Activated CD8-positive, alpha-beta T cell treated with anti-CD3 and anti-CD28 coated beads for 36 hours (primary cell): ENCODE measurements at regions not wholly inside any gene's neighbourhood (a gene's known extent, or its start where the extent isn't known, plus 50 kb on each side); places are given as distances from the start of the nearest gene placed in this dataset.

Experiments used
- ATAC-seq: fragments of 200-7000 bp; cut with Tn5 transposase; one replicate; pipeline ENCODE4 v1.10.0; 2021; ENCODE audit warnings: mild to moderate bottlenecking, moderate library complexity
- CTCF ChIA-PET: fragments of 350-600 bp; sonication (Branson Sonifier 250); formaldehyde crosslinking; loops from one replicate; lab custom pipeline; 2021; ENCODE audit warnings: antibody characterized with exemption; lab: Charles Lee
- POLR2A ChIA-PET: fragments of 350-600 bp; sonication (Branson Sonifier 250); formaldehyde crosslinking; loops from one replicate; lab custom pipeline; 2021; ENCODE audit warnings: antibody characterized with exemption; lab: Charles Lee
- DNase-seq: peaks from one replicate; pipeline ENCODE4 v3.0.0-alpha.2; 2020
- H3K27ac Mint-ChIP-seq: one replicate; pipeline ENCODE4 v1.8.0; 2021; ENCODE audit warnings: mild to moderate bottlenecking, mixed read lengths
- H3K27me3 Mint-ChIP-seq: one replicate; pipeline ENCODE4 v1.8.0; 2021; ENCODE audit warnings: mixed read lengths
- H3K36me3 Mint-ChIP-seq: one replicate; pipeline ENCODE4 v1.8.0; 2021; ENCODE audit warnings: low read depth, mixed read lengths
- H3K4me1 Mint-ChIP-seq: one replicate; pipeline ENCODE4 v1.8.0; 2021; ENCODE audit warnings: low read depth, mixed read lengths
- H3K4me3 Mint-ChIP-seq: one replicate; pipeline ENCODE4 v1.8.0; 2021; ENCODE audit warnings: mild to moderate bottlenecking, moderate library complexity, mixed read lengths
- H3K9me3 Mint-ChIP-seq: one replicate; pipeline ENCODE4 v1.8.0; 2021; ENCODE audit warnings: mixed read lengths
- CTCF ChIP-seq: fragments of 200-600 bp; IDR thresholded peaks from one replicate; pipeline ENCODE4 v1.8.0; 2022; ENCODE audit warnings: antibody characterized with exemption, mild to moderate bottlenecking
- intact Hi-C: fragments of 100-400 bp; cut with micrococcal nuclease; formaldehyde crosslinking; loops from one replicate; pipeline ENCODE4 v1.10.0; 2022

- ChIA-PET CTCF (no interaction called here), POLR2A (no interaction called here)
- Mint-ChIP-seq H3K4me1 (no peaks in the 10 kb centered on the region), H3K9me3 (no peaks in the 10 kb centered on the region), H3K36me3 (no peaks in the 10 kb centered on the region), H3K27ac (no peak overlapping the region), H3K4me3 (no peak overlapping the region), H3K27me3 (no peaks in the 10 kb centered on the region)
- DNase-seq (no peak), ATAC-seq (no peak)
- intact Hi-C loops, result no loop called here
- no peak for TF ChIP-seq CTCF
These were observed 100.4 kb upstream of the SEMA6D start for GRCh38 chr15:47616876-47617275.

GRCh38 chr15:47618241-47618640 lies 99.1 kb upstream of the SEMA6D start:
- Mint-ChIP-seq H3K9me3 (no peaks in the 10 kb centered on the region), H3K4me1 (no peaks in the 10 kb centered on the region), H3K36me3 (no peaks in the 10 kb centered on the region), H3K4me3 (no peak overlapping the region), H3K27ac (no peak overlapping the region), H3K27me3 (no peaks in the 10 kb centered on the region)
- CTCF ChIA-PET, result no interaction called here
- TF ChIP-seq CTCF, result no peak
- intact Hi-C loops, result no loop called here
- POLR2A ChIA-PET, result no interaction called here
- DNase-seq, result no peak
- ATAC-seq, result no peak

- intact Hi-C loops, result no loop called here
- no peak for TF ChIP-seq CTCF
- ATAC-seq (no peak), DNase-seq (no peak)
- Mint-ChIP-seq H3K4me1 (no peaks in the 10 kb centered on the region), H3K9me3 (no peaks in the 10 kb centered on the region), H3K27me3 (no peaks in the 10 kb centered on the region), H3K27ac (no peak overlapping the region), H3K36me3 (no peaks in the 10 kb centered on the region), H3K4me3 (no peak overlapping the region)
- ChIA-PET POLR2A (no interaction called here), CTCF (no interaction called here)
These were observed 96.2 kb upstream of the SEMA6D start for GRCh38 chr15:47620960-47621681.

GRCh38 chr15:47622055-47622454 lies 95.2 kb upstream of the SEMA6D start:
- no peaks in the 10 kb centered on the region for H3K27me3 Mint-ChIP-seq
- no peak overlapping the region for H3K4me3 Mint-ChIP-seq
- ATAC-seq (no peak), DNase-seq (no peak)
- no peak overlapping the region for H3K27ac Mint-ChIP-seq
- ChIA-PET CTCF (no interaction called here), POLR2A (interaction anchor here (1.2 kb wide), 1 partner anchor 10 kb away, joined by 6 read pairs; no protein-coding TSS in a partner anchor)
- TF ChIP-seq CTCF, result no peak
- no peaks in the 10 kb centered on the region for H3K4me1 Mint-ChIP-seq
- intact Hi-C loops, result no loop called here
- no peaks in the 10 kb centered on the region for H3K9me3 Mint-ChIP-seq
- H3K36me3 Mint-ChIP-seq, result no peaks in the 10 kb centered on the region

- H3K36me3 Mint-ChIP-seq, result no peaks in the 10 kb centered on the region
- DNase-seq, result no peak
- ChIA-PET POLR2A (no interaction called here), CTCF (no interaction called here)
- no peak overlapping the region for H3K27ac Mint-ChIP-seq
- H3K4me3 Mint-ChIP-seq, result no peak overlapping the region
- H3K27me3 Mint-ChIP-seq, result no peaks in the 10 kb centered on the region
- no peaks in the 10 kb centered on the region for H3K4me1 Mint-ChIP-seq
- H3K9me3 Mint-ChIP-seq, result no peaks in the 10 kb centered on the region
- ATAC-seq, result no peak
- intact Hi-C loops, result no loop called here
- TF ChIP-seq CTCF, result no peak
These were observed 92.8 kb upstream of the SEMA6D start for GRCh38 chr15:47624503-47624902.
